ENCODE measurements at regions not wholly inside any gene's neighbourhood (a gene's known extent, or its start where the extent isn't known, plus 50 kb on each side); places are given as distances from the start of the nearest gene placed in this dataset.

- FAIRE-seq (no peak), ATAC-seq (no peak), DNase-seq (ENCODE audit: extremely low read depth in 1 of 4, low spot score in 3 of 4) (no peak)
- BruUV-seq (replicated peaks) = no TSS peak
- H3K9ac ChIP-seq (ENCODE audit: insufficient read depth in 1 of 2, low read depth in 2 of 2, low read length in 2 of 2) = no peak overlapping the region
- 0% methylated on average over 3 of the region's 3 CpGs for WGBS (ENCODE audit: insufficient coverage, low coverage, missing lambda C conversion rate)
- CTCF ChIA-PET (ENCODE audit: low intra/inter-chr PET ratio) = no interaction called here
- H3K36me3 ChIP-seq (ENCODE audit: control insufficient read depth, insufficient read depth, low read length) = no peaks in the 10 kb centered on the region
- POLR2A ChIA-PET = no interaction called here
- intact Hi-C loops (cut with micrococcal nuclease) = no loop called here
- no peak overlapping the region for H3K27ac ChIP-seq (ENCODE audit: extremely low read depth, low read depth, low read length)
- H3K9me3 ChIP-seq (replicated peaks; ENCODE audit: control insufficient read depth, insufficient read depth, low read depth, low read length) = no peaks in the 10 kb centered on the region; the same call in none of the 2 replicates
- H3K9me1 ChIP-seq (ENCODE audit: control insufficient read depth, insufficient read depth, low read length) = no peaks in the 10 kb centered on the region
- TF ChIP-seq NR0B1 (IDR thresholded peaks at IDR 0.05; ENCODE audit: partially characterized antibody) (no peak), ZNF57 (CRISPR knock-in tag; IDR thresholded peaks at IDR 0.05) (no peak), ZSCAN29 (IDR thresholded peaks at IDR 0.05) (no peak), MNT (conservative IDR thresholded peaks at IDR 0.05) (no peak), TCF7L2 (IDR thresholded peaks at IDR 0.05; ENCODE audit: low read depth, low read length) (no peak), GABPA (tag; conservative IDR thresholded peaks at IDR 0.05; ENCODE audit: low read depth) (no peak), HMG20B (CRISPR knock-in tag; IDR thresholded peaks at IDR 0.05) (no peak), CREB1 (IDR thresholded peaks at IDR 0.05) (no peak), CREB1 (CRISPR knock-in tag; IDR thresholded peaks at IDR 0.05) (no peak), EZH2 (IDR thresholded peaks at IDR 0.05; ENCODE audit: borderline replicate concordance, low read depth, low read length) (no peak), SUPT5H (IDR thresholded peaks at IDR 0.05) (no peak), ZFP36 (IDR thresholded peaks at IDR 0.05; ENCODE audit: low read depth, low read length, partially characterized antibody) (no peak), SIRT6 (IDR thresholded peaks at IDR 0.05; ENCODE audit: low read depth, low read length) (no peak), NBN (IDR thresholded peaks at IDR 0.05; ENCODE audit: low read depth) (no peak), PHF8 (IDR thresholded peaks at IDR 0.05; ENCODE audit: borderline replicate concordance, low read length) (no peak)
- TF ChIP-seq, protein P1, sequence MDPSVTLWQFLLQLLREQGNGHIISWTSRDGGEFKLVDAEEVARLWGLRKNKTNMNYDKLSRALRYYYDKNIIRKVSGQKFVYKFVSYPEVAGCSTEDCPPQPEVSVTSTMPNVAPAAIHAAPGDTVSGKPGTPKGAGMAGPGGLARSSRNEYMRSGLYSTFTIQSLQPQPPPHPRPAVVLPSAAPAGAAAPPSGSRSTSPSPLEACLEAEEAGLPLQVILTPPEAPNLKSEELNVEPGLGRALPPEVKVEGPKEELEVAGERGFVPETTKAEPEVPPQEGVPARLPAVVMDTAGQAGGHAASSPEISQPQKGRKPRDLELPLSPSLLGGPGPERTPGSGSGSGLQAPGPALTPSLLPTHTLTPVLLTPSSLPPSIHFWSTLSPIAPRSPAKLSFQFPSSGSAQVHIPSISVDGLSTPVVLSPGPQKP (CRISPR knock-in tag; IDR thresholded peaks at IDR 0.05) = no peak
- in situ Hi-C loops (cut with MboI) = no loop called here
- no peak overlapping the region for H3K4me3 ChIP-seq
- no peak overlapping the region for H2AFZ ChIP-seq (ENCODE audit: low read depth, low read length)
- H3K4me2 ChIP-seq (ENCODE audit: insufficient read depth, low read length) = no peak overlapping the region
- H3K79me2 ChIP-seq (ENCODE audit: control insufficient read depth, insufficient read depth, low read length) = no peaks in the 10 kb centered on the region
- no peaks in the 10 kb centered on the region for H3K27me3 ChIP-seq (ENCODE audit: control insufficient read depth in 2 of 2, insufficient read depth in 2 of 2, low read length in 2 of 2)
- H4K20me1 ChIP-seq (replicated peaks; ENCODE audit: control insufficient read depth, insufficient read depth, low read length) = no peaks in the 10 kb centered on the region
- H3K4me1 ChIP-seq (replicated peaks in 1 of 2; ENCODE audit: control insufficient read depth in 2 of 2, insufficient read depth in 2 of 2, low read length in 2 of 2) = no peaks in the 10 kb centered on the region
Measured at GRCh38 chr11:109241988-109242536, 179.9 kb upstream of the C11orf87 start.
